Islet precursor cell (in vitro differentiated cells): ENCODE measurements at regions not wholly inside any gene's neighbourhood (a gene's known extent, or its start where the extent isn't known, plus 50 kb on each side); places are given as distances from the start of the nearest gene placed in this dataset.
"Not testable (repeated sequence)": the region's sequence is repeated elsewhere in the genome, so short reads cannot be mapped to it uniquely, and the experiment has no call there.

Experiments
- DNase-seq: peaks from one replicate; pipeline ENCODE4 v3.0.0-alpha.2; 2018

DNA sequence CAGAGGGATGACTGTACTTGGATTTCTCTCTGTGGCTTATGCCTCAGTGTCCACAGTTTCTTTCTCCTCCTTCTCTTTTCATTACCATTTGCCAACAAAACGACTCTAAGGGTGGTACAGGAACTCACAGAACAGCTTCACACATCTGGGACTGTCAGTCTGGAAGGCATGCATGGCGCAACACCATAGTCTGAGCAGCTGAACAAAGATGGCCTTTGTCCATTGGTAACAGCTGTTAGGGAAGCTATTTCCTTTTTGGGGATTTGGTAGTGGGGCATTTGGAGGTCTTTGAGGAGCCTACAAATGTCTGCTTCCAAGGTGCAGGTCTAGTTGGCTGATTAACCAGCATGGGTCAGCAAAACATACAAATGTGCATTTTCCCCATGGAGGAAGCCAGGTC, 81.4 kb upstream of the PCDH8 start:
- no peak for DNase-seq

GRCh38 chr13:52926971-52927370, 78.5 kb upstream of the PCDH8 start:
- DNase-seq = no peak

DNA sequence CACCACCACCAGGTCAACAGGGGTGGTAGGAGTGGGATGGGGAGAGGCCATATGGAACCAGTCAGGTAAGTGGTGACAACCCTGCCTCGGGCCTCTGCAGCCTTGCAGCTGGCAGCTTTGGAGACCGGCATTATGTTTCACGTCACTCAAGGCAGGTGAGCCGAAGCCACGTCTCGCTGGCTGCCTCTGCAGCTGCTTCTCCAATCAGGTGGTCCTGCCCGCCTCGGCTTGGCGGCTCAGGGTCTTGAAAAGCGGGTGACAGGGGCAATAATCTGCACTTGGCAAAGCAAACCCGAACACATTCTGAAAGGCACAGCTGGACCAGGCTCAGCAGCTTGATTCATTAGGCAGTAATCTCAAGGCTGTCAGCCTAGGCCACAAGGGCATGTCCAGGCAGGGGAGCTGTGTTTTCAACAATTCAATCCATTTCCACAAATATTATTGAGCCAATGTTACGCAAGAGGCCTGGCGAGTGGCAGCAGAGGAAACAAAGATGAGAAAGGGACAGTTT, 77.4 kb upstream of the PCDH8 start:
- no peak for DNase-seq

DNA sequence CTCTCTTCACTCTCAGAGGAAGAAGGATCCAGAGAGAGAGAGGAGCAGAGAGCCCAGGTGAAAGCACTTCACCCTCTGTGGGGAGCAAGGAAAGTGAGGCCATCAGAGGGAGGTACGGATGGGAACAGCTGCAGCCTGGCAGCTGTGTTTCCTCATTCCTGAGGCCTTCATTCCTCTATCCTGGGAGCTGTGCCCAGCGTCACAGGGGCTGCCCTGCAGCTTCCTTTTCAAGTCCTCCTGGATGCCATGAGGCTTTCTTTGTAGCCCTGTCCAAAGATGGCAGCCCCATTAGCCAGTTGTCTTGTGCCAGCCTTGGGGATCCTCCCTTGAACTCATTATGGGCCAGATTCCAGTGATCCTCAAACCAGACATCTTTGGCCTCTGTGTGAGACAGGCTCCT, 76.8 kb upstream of the PCDH8 start:
- DNase-seq = no peak

GRCh38 chr13:52924289-52925148, 76.1 kb upstream of the PCDH8 start:
- DNase-seq = no peak

- DNase-seq = no peak
Measured at GRCh38 chr13:52922961-52923360, 74.5 kb upstream of the PCDH8 start.

DNA sequence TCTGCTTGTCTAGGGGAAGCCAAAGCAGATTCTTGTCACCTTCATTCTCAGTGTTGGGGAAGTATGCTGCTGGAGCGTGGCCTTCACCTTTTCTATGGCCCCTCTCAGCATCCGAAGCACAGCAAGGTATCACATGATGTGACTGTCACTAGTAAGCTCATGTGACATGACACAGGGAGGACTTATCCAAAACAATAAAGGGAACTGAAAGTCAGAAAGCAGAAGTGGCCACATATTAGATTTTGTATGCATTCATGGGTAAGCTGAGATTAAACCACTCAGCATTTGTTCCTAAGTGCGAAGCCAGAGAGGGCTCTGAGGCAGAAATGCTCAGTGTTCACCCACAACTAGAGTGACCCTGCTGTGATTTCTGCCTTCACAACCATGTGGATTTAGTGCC, 72.8 kb upstream of the PCDH8 start:
- DNase-seq = no peak

- DNase-seq = no peak
Measured at GRCh38 chr13:52916486-52916990, 68.1 kb upstream of the PCDH8 start.

- DNase-seq = no peak
Measured at GRCh38 chr13:52911340-52911739, 62.9 kb upstream of the PCDH8 start.

GRCh38 chr13:52910318-52910717, 61.9 kb upstream of the PCDH8 start:
- not testable (repeated sequence) for DNase-seq

DNA sequence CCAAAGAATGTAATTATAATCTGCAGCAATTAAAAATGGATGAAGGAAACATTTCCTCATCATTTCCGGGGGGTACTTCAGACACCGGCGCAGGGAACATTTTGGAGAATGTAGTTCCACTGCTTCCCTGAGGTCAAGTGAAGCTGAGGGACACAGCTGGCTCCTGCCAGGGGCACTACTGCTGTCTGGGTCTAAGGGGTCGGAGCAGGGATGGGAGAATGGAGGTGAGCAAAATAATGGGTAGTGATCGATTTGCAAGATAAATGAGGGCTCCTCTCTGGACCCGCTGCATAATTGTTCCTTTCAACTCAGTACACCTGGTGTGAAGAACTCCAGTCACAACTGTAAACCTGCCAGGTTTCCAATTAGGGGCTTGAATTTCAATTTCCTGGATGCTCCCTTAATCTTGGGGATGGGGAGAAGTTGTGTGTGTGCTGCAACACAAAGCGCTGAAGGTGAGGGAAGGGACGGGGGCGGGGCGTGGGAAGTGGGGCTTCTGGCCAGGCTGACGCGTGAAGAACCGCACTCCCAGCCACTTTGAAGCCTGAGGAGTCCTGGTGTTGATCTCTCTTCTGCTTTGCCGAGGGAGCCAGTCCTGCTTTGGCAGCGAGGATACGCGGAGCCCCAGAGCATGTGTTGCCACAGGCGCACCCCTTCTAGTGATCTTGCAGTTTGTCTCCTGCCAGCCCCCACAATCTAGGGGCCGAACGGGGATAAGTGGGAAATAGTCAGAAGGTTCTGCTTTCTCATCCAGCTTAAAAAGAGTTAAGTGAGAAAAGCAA, 57.9 kb upstream of the PCDH8 start:
- DNase-seq = no peak

DNA sequence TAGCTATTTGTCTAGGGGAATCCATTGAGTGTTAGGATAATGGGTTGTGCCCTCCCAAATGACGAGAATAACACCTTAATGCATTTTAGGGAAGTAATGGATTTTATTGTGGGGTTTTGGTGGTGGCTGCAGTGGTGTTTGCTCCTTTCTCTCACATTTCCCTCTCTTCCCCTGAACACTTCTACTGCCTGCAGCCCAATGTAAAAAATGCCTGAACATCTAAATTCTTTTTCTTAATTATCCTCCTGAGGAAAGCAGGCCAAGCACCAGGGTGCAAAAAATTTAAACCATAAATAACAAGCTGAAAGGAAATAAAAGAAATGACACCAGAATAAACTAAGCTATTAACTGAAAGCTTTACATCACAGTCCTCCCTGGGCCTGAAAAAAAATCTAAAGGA, 57.3 kb upstream of the PCDH8 start:
- DNase-seq = no peak

DNA sequence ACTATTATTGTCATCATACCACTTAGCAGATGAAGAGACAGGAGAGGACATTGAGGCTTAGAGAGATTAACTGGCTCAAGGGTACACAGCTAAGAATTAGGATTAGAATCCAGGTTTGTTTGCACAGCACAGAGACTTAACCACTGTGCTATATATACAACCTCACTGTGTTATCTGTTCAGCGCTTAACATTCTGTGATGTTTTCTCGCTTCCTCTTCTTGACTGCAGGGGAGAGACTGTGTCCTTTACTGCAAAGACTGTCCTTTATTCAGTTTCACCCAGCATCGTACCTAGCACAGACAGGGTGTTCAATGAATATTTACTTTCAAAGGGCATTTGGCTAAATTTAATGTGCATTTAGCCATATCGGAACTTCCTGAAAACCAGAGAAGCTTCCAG, 54.9 kb upstream of the PCDH8 start:
- no peak for DNase-seq

- DNase-seq = peak; percentile 39
Measured at GRCh38 chr13:52899206-52899605, 50.8 kb upstream of the PCDH8 start.
